ENCODE measurements at regions not wholly inside any gene's neighbourhood (a gene's known extent, or its start where the extent isn't known, plus 50 kb on each side); places are given as distances from the start of the nearest gene placed in this dataset.

GRCh38 chr1:234732671-234733390 lies 122.9 kb upstream of the IRF2BP2 start:
- no peaks in the 10 kb centered on the region for H4K20me1 ChIP-seq (ENCODE audit: insufficient read depth)
- no peaks in the 10 kb centered on the region for H3K27me3 ChIP-seq (ENCODE audit: insufficient read depth)
- CTCF ChIA-PET = interaction anchor here (1.3 kb wide), 1 partner anchor 9 kb away, joined by 4 read pairs; no protein-coding TSS in a partner anchor
- TF ChIP-seq GABPA (IDR thresholded peaks at IDR 0.05; ENCODE audit: low read depth) (no peak), YY1 (IDR thresholded peaks at IDR 0.05; ENCODE audit: low read depth) (no peak), RXRA (IDR thresholded peaks at IDR 0.05; ENCODE audit: borderline replicate concordance, low read depth) (no peak)
- peaks cover 20 to 21% of the 10 kb centered on the region in 2 experiments; a peak in 2 of 4 replicates for H3K4me1 ChIP-seq (ENCODE audit: control insufficient read depth in 1 of 2, insufficient read depth in 2 of 2, low read depth in 1 of 2, low read length in 1 of 2)
- POLR2A ChIA-PET = no interaction called here
- H3K4me2 ChIP-seq = no peak overlapping the region
- H3K27ac ChIP-seq (ENCODE audit: low read depth in 2 of 2, low read length in 1 of 2) = peak overlapping the region in 1 of 2 experiments; percentile 90; a peak in 2 of 4 replicates
- DNase-seq = no peak
- 98% methylated on average over 15 of the region's 16 CpGs for WGBS (ENCODE audit: low lambda C conversion rate)
- peaks cover 11% of the 10 kb centered on the region for H3F3A ChIP-seq (replicated peaks; ENCODE audit: insufficient read depth)
- H3K79me2 ChIP-seq (ENCODE audit: insufficient read depth) = no peaks in the 10 kb centered on the region
- H3K9ac ChIP-seq = no peak overlapping the region
- H3K36me3 ChIP-seq (replicated peaks in 1 of 2; ENCODE audit: control insufficient read depth in 1 of 2, insufficient read depth in 2 of 2, low read length in 1 of 2) = no peaks in the 10 kb centered on the region
- no peaks in the 10 kb centered on the region for H3K9me3 ChIP-seq
- H2AFZ ChIP-seq (ENCODE audit: low read depth) = no peak overlapping the region
- H3K4me3 ChIP-seq (ENCODE audit: low read depth in 2 of 2, low read length in 1 of 2) = no peak overlapping the region
- H3K9me2 ChIP-seq = no peaks in the 10 kb centered on the region

DNA sequence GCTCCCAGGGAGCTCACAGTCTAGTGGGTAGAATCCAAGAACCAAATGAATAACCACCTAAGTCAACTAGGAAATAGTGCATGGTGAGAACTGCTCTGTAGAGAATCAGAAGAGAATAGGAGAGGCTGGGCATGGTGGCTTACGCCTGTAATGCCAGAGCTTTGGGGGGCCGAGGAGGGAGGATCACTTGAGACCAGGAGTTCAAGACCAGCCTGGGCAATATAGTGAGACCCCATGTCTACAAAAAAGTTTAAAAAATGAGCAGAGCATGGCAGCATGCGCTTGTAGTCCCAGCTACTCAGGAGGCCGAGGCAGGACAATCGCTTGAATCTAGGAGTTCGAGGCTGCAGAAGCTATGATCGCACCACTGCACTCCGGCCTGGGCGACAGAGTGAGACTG lies 122.3 kb upstream of the IRF2BP2 start:
- no peaks in the 10 kb centered on the region for H4K20me1 ChIP-seq (ENCODE audit: insufficient read depth)
- H3K4me3 ChIP-seq (ENCODE audit: low read depth in 2 of 2, low read length in 1 of 2) = no peak overlapping the region
- H3K9me2 ChIP-seq = no peaks in the 10 kb centered on the region
- peak overlapping the region in 1 of 2 experiments; percentile 90; a peak in 2 of 4 replicates for H3K27ac ChIP-seq (ENCODE audit: low read depth in 2 of 2, low read length in 1 of 2)
- no peaks in the 10 kb centered on the region for H3K9me3 ChIP-seq
- no peaks in the 10 kb centered on the region for H3K36me3 ChIP-seq (replicated peaks in 1 of 2; ENCODE audit: control insufficient read depth in 1 of 2, insufficient read depth in 2 of 2, low read length in 1 of 2)
- no peaks in the 10 kb centered on the region for H3K79me2 ChIP-seq (ENCODE audit: insufficient read depth)
- 93% methylated on average over 9 of the region's 9 CpGs for WGBS (ENCODE audit: low lambda C conversion rate)
- peaks cover 25 to 26% of the 10 kb centered on the region in 2 experiments; a peak in 3 of 4 replicates for H3K4me1 ChIP-seq (ENCODE audit: control insufficient read depth in 1 of 2, insufficient read depth in 2 of 2, low read depth in 1 of 2, low read length in 1 of 2)
- peaks cover 11% of the 10 kb centered on the region for H3F3A ChIP-seq (replicated peaks; ENCODE audit: insufficient read depth)
- CTCF ChIA-PET = interaction anchor here (1.3 kb wide), 1 partner anchor 8 kb away, joined by 4 read pairs; no protein-coding TSS in a partner anchor
- POLR2A ChIA-PET = no interaction called here
- TF ChIP-seq MXI1 (IDR thresholded peaks at IDR 0.05; ENCODE audit: low read depth, low read length) (no peak), GABPA (IDR thresholded peaks at IDR 0.05; ENCODE audit: low read depth) (no peak), TCF12 (IDR thresholded peaks at IDR 0.05) (no peak), POLR2AphosphoS5 (IDR thresholded peaks at IDR 0.05; ENCODE audit: low read depth, low read length) (no peak), YY1 (IDR thresholded peaks at IDR 0.05; ENCODE audit: low read depth) (no peak), GATA2 (CRISPR knock-in tag; IDR thresholded peaks at IDR 0.05) (no peak), FOXJ3 (CRISPR knock-in tag; IDR thresholded peaks at IDR 0.05) (no peak), MEF2A (IDR thresholded peaks at IDR 0.05; ENCODE audit: borderline replicate concordance, low read depth) (no peak), FOSL2 (IDR thresholded peaks at IDR 0.05; ENCODE audit: borderline replicate concordance, low read depth) (no peak)
- DNase-seq = no peak
- H3K9ac ChIP-seq = peak overlapping the region; percentile 32
- H3K27me3 ChIP-seq (ENCODE audit: insufficient read depth) = no peaks in the 10 kb centered on the region
- 0 out of 2 replicates have a peak overlapping the region, but pooled peaks have one; percentile 32 for H3K4me2 ChIP-seq
- H2AFZ ChIP-seq (ENCODE audit: low read depth) = peak overlapping the region; percentile 49; the same call in 1 of the 2 replicates

GRCh38 chr1:234731569-234732085 lies 121.6 kb upstream of the IRF2BP2 start:
- Histone ChIP-seq H3K27me3 (ENCODE audit: insufficient read depth) (no peaks in the 10 kb centered on the region), H3K9me2 (no peaks in the 10 kb centered on the region), H3K4me2 (0 out of 2 replicates have a peak overlapping the region, but pooled peaks have one; percentile 32), H3K36me3 (replicated peaks in 1 of 2; ENCODE audit: control insufficient read depth in 1 of 2, insufficient read depth in 2 of 2, low read length in 1 of 2) (no peaks in the 10 kb centered on the region), H3K79me2 (ENCODE audit: insufficient read depth) (no peaks in the 10 kb centered on the region), H3K27ac (ENCODE audit: low read depth in 2 of 2, low read length in 1 of 2) (peak overlapping the region in 1 of 2 experiments; percentile 90; a peak in 2 of 4 replicates), H4K20me1 (ENCODE audit: insufficient read depth) (no peaks in the 10 kb centered on the region), H3K4me3 (ENCODE audit: low read depth in 2 of 2, low read length in 1 of 2) (no peak overlapping the region), H2AFZ (ENCODE audit: low read depth) (peak overlapping the region; percentile 49; the same call in 1 of the 2 replicates), H3K9ac (peak overlapping the region; percentile 32), H3K9me3 (no peaks in the 10 kb centered on the region), H3K4me1 (ENCODE audit: control insufficient read depth in 1 of 2, insufficient read depth in 2 of 2, low read depth in 1 of 2, low read length in 1 of 2) (peaks cover 31 to 32% of the 10 kb centered on the region in 2 experiments), H3F3A (replicated peaks; ENCODE audit: insufficient read depth) (peaks cover 11% of the 10 kb centered on the region)
- TF ChIP-seq, protein P1, sequence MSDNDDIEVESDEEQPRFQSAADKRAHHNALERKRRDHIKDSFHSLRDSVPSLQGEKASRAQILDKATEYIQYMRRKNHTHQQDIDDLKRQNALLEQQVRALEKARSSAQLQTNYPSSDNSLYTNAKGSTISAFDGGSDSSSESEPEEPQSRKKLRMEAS (IDR thresholded peaks at IDR 0.05; ENCODE audit: low read depth) = 0 out of 2 replicates have a peak, but pooled peaks have one; percentile 6
- no peak for TF ChIP-seq TEAD4 (IDR thresholded peaks at IDR 0.05; ENCODE audit: borderline replicate concordance, insufficient read depth)
- ChIA-PET POLR2A (no interaction called here), CTCF (no interaction called here)
- 83% methylated on average over 7 of the region's 10 CpGs for WGBS (ENCODE audit: low lambda C conversion rate)
- DNase-seq = no peak

Data from SK-N-SH (cell line).